A549 (cell line): ENCODE measurements at regions not wholly inside any gene's neighbourhood (a gene's known extent, or its start where the extent isn't known, plus 50 kb on each side); places are given as distances from the start of the nearest gene placed in this dataset.

Experiments used
- BHLHE40 ChIP-seq: IDR thresholded peaks from 2 replicates; pipeline ENCODE4 v1.6.1; 2012; ENCODE audit warnings: low read depth, low read length, inconsistent platforms
- CHD2 ChIP-seq: fragments of 150-350 bp; IDR thresholded peaks from 2 replicates; pipeline ENCODE4 v1.6.1; 2014; ENCODE audit warnings: low read length; ENCODE audit not compliant: partially characterized antibody
- CTCF ChIP-seq: fragments of >200 bp; sonication (Bioruptor Twin); formaldehyde crosslinking; IDR thresholded peaks from 3 replicates; pipeline ENCODE4 v1.5.1; 2016
- EP300 ChIP-seq, 2 experiments: fragments of >200 bp; sonication (Bioruptor Twin); formaldehyde crosslinking; IDR thresholded peaks; 2 replicates in 1 of 2; 3 replicates in 1 of 2; pipeline ENCODE4 v1.6.1; 2016 to 2017
- KDM1A ChIP-seq: fragments of 200-600 bp; sonication (generic); IDR thresholded peaks from 2 replicates; pipeline ENCODE4 v1.6.1; 2016; ENCODE audit warnings: low read depth, mild to moderate bottlenecking
- MYC ChIP-seq: IDR thresholded peaks from 2 replicates; pipeline ENCODE4 v1.6.1; 2012; ENCODE audit warnings: mild to moderate bottlenecking, inconsistent platforms, low read length, improper control_type of control experiment, borderline replicate concordance
- POLR2A ChIP-seq: IDR thresholded peaks from 2 replicates; pipeline ENCODE4 v1.6.1; 2012; ENCODE audit warnings: mild to moderate bottlenecking, low read length
- POLR2AphosphoS2 ChIP-seq: conservative IDR thresholded peaks from 2 replicates; pipeline ENCODE4 v1.6.1; 2012; ENCODE audit warnings: low read length, improper control_type of control experiment, inconsistent platforms
- RAD21 ChIP-seq, 2 experiments: fragments of >200 bp in 1 of 2; sonication (Bioruptor Twin) in 1 of 2; formaldehyde crosslinking in 1 of 2; IDR thresholded peaks in 1 of 2; conservative IDR thresholded peaks in 1 of 2; 2 replicates in 1 of 2; 3 replicates in 1 of 2; pipeline ENCODE4 v1.6.1; 2012 to 2018; ENCODE audit warnings: inconsistent platforms in 1 of 2
- RNF2 ChIP-seq: fragments of 200-600 bp; sonication (generic); IDR thresholded peaks from 2 replicates; pipeline ENCODE4 v1.6.1; 2016; ENCODE audit warnings: low read depth, mild to moderate bottlenecking, antibody characterized with exemption, moderate library complexity, borderline replicate concordance
- SMC3 ChIP-seq: fragments of >200 bp; sonication (Bioruptor Twin); formaldehyde crosslinking; IDR thresholded peaks from 3 replicates; pipeline ENCODE4 v1.6.1; 2018; ENCODE audit warnings: inconsistent platforms

- TF ChIP-seq CTCF: no peak
- no peak for TF ChIP-seq POLR2A
- TF ChIP-seq EP300 (IDR thresholded peaks at IDR 0.05): no peak
- no peak for TF ChIP-seq MYC
- TF ChIP-seq RNF2: no peak
- TF ChIP-seq RAD21 (conservative IDR thresholded peaks at IDR 0.05 in 1 of 2, IDR thresholded peaks at IDR 0.05 in 1 of 2): no peak
- TF ChIP-seq SMC3: no peak
- TF ChIP-seq BHLHE40: no peak
- no peak for TF ChIP-seq KDM1A
- no peak for TF ChIP-seq POLR2AphosphoS2
- TF ChIP-seq CHD2: no peak
These were observed 72.6 kb upstream of the VWC2 start for GRCh38 chr7:49700841-49701240.
